ENCODE measurements at regions not wholly inside any gene's neighbourhood (a gene's known extent, or its start where the extent isn't known, plus 50 kb on each side); places are given as distances from the start of the nearest gene placed in this dataset.
A peak's percentile ranks its signal among the peaks of the same experiment; 100 is the strongest.

DNA sequence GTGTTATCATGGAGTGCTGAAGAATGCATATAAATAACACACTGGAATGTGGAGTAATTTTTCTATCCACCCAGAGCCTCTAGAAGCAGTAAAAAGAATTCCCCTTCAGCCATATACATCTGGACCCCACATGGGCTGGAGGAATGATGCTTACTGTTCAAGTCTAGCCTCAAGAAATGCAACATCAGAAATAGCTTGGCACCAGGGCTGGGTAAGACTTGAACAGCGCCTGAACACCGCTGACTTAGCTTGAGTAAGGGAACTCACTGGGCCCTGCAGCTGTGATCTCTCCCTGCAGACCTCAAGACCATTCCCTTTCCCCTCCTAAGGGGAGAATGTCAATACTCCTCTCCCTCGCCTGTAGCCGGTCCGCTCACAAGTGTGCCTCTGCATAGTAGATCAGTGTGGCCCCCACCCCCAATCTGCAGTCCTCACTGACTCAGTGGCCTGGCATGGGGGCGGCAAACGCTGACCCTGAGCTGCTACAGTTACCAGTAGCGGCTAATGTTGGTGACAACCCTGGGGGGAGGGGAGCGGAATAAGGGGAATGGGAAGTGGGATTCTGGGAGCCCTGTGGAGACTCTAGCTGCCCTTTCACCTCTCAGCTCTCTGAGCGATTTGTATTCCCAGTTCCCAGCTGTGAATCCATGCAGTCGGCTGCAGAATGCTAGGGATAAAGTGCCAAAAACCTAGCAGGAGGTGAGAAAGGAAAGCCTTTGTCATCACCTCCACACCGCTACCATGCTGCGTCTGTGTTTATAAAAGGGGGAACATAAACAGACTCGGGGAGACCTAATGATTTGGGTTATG is 483.9 kb downstream of the DISC1 start:
- no peaks in the 10 kb centered on the region for H3K36me3 ChIP-seq (ENCODE audit: control insufficient read depth, insufficient read depth, low read length)
- 2 to 3% methylated on average over 6 to 14 of the region's 14 CpGs for WGBS, 2 experiments (ENCODE audit: insufficient coverage in 1 of 2, insufficient read length in 1 of 2)
- H3K9me3 ChIP-seq (ENCODE audit: control insufficient read depth, low read length): no peaks in the 10 kb centered on the region
- no peak overlapping the region for H3K9ac ChIP-seq (ENCODE audit: extremely low read depth, low read length, poor library complexity, severe bottlenecking)
- TF ChIP-seq, protein P1, sequence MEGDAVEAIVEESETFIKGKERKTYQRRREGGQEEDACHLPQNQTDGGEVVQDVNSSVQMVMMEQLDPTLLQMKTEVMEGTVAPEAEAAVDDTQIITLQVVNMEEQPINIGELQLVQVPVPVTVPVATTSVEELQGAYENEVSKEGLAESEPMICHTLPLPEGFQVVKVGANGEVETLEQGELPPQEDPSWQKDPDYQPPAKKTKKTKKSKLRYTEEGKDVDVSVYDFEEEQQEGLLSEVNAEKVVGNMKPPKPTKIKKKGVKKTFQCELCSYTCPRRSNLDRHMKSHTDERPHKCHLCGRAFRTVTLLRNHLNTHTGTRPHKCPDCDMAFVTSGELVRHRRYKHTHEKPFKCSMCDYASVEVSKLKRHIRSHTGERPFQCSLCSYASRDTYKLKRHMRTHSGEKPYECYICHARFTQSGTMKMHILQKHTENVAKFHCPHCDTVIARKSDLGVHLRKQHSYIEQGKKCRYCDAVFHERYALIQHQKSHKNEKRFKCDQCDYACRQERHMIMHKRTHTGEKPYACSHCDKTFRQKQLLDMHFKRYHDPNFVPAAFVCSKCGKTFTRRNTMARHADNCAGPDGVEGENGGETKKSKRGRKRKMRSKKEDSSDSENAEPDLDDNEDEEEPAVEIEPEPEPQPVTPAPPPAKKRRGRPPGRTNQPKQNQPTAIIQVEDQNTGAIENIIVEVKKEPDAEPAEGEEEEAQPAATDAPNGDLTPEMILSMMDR (conservative IDR thresholded peaks at IDR 0.05): no peak
- peaks cover 9% of the 10 kb centered on the region for H3K4me1 ChIP-seq (ENCODE audit: control insufficient read depth, insufficient read depth, low read length)
- H3K4me3 ChIP-seq (ENCODE audit: low read length): peak overlapping the region; percentile 63
- peak; percentile 95 for DNase-seq
- peak overlapping the region; percentile 31 for H3K27ac ChIP-seq (ENCODE audit: low read depth, low read length)
- peaks cover 34% of the 10 kb centered on the region for H3K27me3 ChIP-seq (ENCODE audit: control insufficient read depth, insufficient read depth, low read length, poor library complexity, severe bottlenecking)
- Mint-ChIP-seq H3K27me3 (ENCODE audit: insufficient read depth) (peaks cover 48% of the 10 kb centered on the region), H3K4me1 (peaks cover 45% of the 10 kb centered on the region), H3K9me3 (no peaks in the 10 kb centered on the region), H3K27ac (peak overlapping the region; percentile 67), H3K36me3 (ENCODE audit: low read depth) (no peaks in the 10 kb centered on the region), H3K4me3 (peak overlapping the region; percentile 30)

DNA sequence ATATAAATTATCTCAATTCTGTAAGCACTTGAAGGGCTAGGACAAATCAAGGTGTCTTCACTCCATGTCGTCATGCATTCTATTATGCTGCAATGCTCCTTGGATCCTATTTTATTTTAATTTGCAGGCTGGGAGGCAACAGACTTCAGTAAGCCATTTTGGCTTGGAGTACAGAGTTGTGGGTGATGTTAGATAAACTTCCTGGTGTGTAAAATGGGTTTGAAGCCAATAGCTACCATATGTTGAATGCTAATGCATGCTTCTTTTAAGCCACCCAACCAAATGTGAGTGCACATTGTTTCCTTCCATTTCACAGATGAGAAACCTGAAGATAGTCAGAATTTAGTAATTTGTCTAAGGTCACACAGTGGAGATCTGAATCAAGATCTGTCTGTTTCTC is 482.8 kb downstream of the DISC1 start:
- 80 to 90% methylated on average over 1 of the region's 1 CpG for WGBS, 2 experiments (ENCODE audit: insufficient coverage in 1 of 2, insufficient read length in 1 of 2)
- Histone ChIP-seq H3K27ac (ENCODE audit: low read depth, low read length) (no peak overlapping the region), H3K36me3 (ENCODE audit: control insufficient read depth, insufficient read depth, low read length) (no peaks in the 10 kb centered on the region), H3K4me3 (ENCODE audit: low read length) (no peak overlapping the region), H3K27me3 (ENCODE audit: control insufficient read depth, insufficient read depth, low read length, poor library complexity, severe bottlenecking) (peaks cover 34% of the 10 kb centered on the region), H3K9me3 (ENCODE audit: control insufficient read depth, low read length) (no peaks in the 10 kb centered on the region), H3K9ac (ENCODE audit: extremely low read depth, low read length, poor library complexity, severe bottlenecking) (no peak overlapping the region), H3K4me1 (ENCODE audit: control insufficient read depth, insufficient read depth, low read length) (peaks cover 12% of the 10 kb centered on the region)
- H3K27ac Mint-ChIP-seq: no peak overlapping the region
- H3K27me3 Mint-ChIP-seq (ENCODE audit: insufficient read depth): peaks cover 50% of the 10 kb centered on the region
- no peak for DNase-seq
- no peaks in the 10 kb centered on the region for H3K36me3 Mint-ChIP-seq (ENCODE audit: low read depth)
- H3K4me1 Mint-ChIP-seq: peaks cover 51% of the 10 kb centered on the region
- TF ChIP-seq, protein P1 (conservative IDR thresholded peaks at IDR 0.05): no peak
- no peaks in the 10 kb centered on the region for H3K9me3 Mint-ChIP-seq
- H3K4me3 Mint-ChIP-seq: no peak overlapping the region

DNA sequence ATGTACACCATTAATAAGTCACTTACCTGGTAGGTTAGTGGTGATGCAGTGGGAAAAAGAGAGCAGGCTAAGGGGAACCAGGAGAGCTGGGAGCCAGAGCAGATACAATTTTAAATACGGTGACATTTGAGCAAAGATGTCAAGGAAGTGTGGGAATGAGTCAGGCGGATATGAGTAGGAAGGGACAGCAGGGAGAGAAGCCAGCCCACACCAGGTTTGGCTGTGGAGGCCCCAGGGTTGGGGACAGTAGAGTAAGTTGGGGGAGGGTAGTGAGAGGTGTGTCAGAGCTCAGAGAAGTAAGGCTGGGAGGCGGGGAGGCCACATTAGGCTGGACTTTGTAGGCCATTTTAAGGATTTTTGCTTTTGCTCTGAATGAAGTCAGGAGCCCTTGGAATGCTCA is 482.0 kb downstream of the DISC1 start:
- H3K4me3 ChIP-seq (ENCODE audit: low read length): no peak overlapping the region
- peaks cover 34% of the 10 kb centered on the region for H3K27me3 ChIP-seq (ENCODE audit: control insufficient read depth, insufficient read depth, low read length, poor library complexity, severe bottlenecking)
- H3K4me1 ChIP-seq (ENCODE audit: control insufficient read depth, insufficient read depth, low read length): peaks cover 12% of the 10 kb centered on the region
- Mint-ChIP-seq H3K4me1 (peaks cover 51% of the 10 kb centered on the region), H3K9me3 (no peaks in the 10 kb centered on the region), H3K36me3 (ENCODE audit: low read depth) (no peaks in the 10 kb centered on the region), H3K27ac (no peak overlapping the region), H3K27me3 (ENCODE audit: insufficient read depth) (peaks cover 46% of the 10 kb centered on the region), H3K4me3 (no peak overlapping the region)
- no peaks in the 10 kb centered on the region for H3K9me3 ChIP-seq (ENCODE audit: control insufficient read depth, low read length)
- no peak overlapping the region for H3K27ac ChIP-seq (ENCODE audit: low read depth, low read length)
- TF ChIP-seq, protein P1 (conservative IDR thresholded peaks at IDR 0.05): no peak
- no peak for DNase-seq
- 88 to 89% methylated on average over 2 to 3 of the region's 3 CpGs for WGBS, 2 experiments (ENCODE audit: insufficient coverage in 1 of 2, insufficient read length in 1 of 2)
- H3K36me3 ChIP-seq (ENCODE audit: control insufficient read depth, insufficient read depth, low read length): no peaks in the 10 kb centered on the region
- no peak overlapping the region for H3K9ac ChIP-seq (ENCODE audit: extremely low read depth, low read length, poor library complexity, severe bottlenecking)

All from endodermal cell (in vitro differentiated cells).